ENCODE measurements at regions not wholly inside any gene's neighbourhood (a gene's known extent, or its start where the extent isn't known, plus 50 kb on each side); places are given as distances from the start of the nearest gene placed in this dataset.

- no peak overlapping the region for H3K4me2 ChIP-seq (ENCODE audit: control insufficient read depth, insufficient read depth)
- in situ Hi-C loops (cut with MboI) = no loop called here
- H3K4me3 ChIP-seq = no peak overlapping the region
- WGBS (ENCODE audit: insufficient coverage, insufficient replicate concordance, low lambda C conversion rate, missing lambda C conversion rate) = 4% methylated on average over 1 of the region's 1 CpG
- no peak overlapping the region for H3K9ac ChIP-seq (ENCODE audit: control insufficient read depth, insufficient read depth, low read length)
- H3K79me2 ChIP-seq (ENCODE audit: control insufficient read depth, insufficient read depth, low read length) = no peaks in the 10 kb centered on the region
- ChIA-PET RAD21 (ENCODE audit: unreplicated experiment) (no interaction called here), POLR2A (no interaction called here), SMC1A (ENCODE audit: uncharacterized antibody, unreplicated experiment) (interaction anchor here (1.4 kb wide), 1 partner anchor 30 kb away, joined by 3 read pairs; no protein-coding TSS in a partner anchor), CTCF (no interaction called here)
- BruUV-seq (replicated peaks) = no TSS peak
- H2AFZ ChIP-seq (ENCODE audit: control insufficient read depth, low read depth, low read length) = no peak overlapping the region
- no peaks in the 10 kb centered on the region for H3K9me3 ChIP-seq (replicated peaks; ENCODE audit: control insufficient read depth, insufficient read depth, low read length)
- DNase-seq (ENCODE audit: low read depth, low spot score) = no peak
- intact Hi-C loops (cut with micrococcal nuclease; ENCODE audit: unreplicated experiment) = no loop called here
- ATAC-seq = no peak
- no peaks in the 10 kb centered on the region for H4K20me1 ChIP-seq (ENCODE audit: control insufficient read depth, insufficient read depth)
- no peak overlapping the region for H3K27ac ChIP-seq (ENCODE audit: control insufficient read depth, insufficient read depth)
- FAIRE-seq = no peak
- H3K4me1 ChIP-seq (ENCODE audit: control insufficient read depth, insufficient read depth, low read length) = no peaks in the 10 kb centered on the region
- no peaks in the 10 kb centered on the region for H3K36me3 ChIP-seq (ENCODE audit: control insufficient read depth in 2 of 2, insufficient read depth in 2 of 2, low read length in 1 of 2)
- H3K27me3 ChIP-seq (replicated peaks in 1 of 2; ENCODE audit: control insufficient read depth in 2 of 2, insufficient read depth in 2 of 2, low read length in 1 of 2) = no peaks in the 10 kb centered on the region
- TF ChIP-seq ZNF274 (IDR thresholded peaks at IDR 0.05; ENCODE audit: insufficient read depth, insufficient read length) (no peak), STAT3 (IDR thresholded peaks at IDR 0.05; ENCODE audit: low read depth, low read length) (no peak), JUNB (IDR thresholded peaks at IDR 0.05) (no peak), MTA2 (IDR thresholded peaks at IDR 0.05; ENCODE audit: low read depth) (no peak), NR2C2 (IDR thresholded peaks at IDR 0.05; ENCODE audit: borderline replicate concordance, control insufficient read depth, insufficient read length, low read depth) (no peak), ATF7 (IDR thresholded peaks at IDR 0.05; ENCODE audit: low read depth) (no peak), SKIL (IDR thresholded peaks at IDR 0.05; ENCODE audit: low read depth, poor library complexity, severe bottlenecking) (no peak), FOXM1 (IDR thresholded peaks at IDR 0.05; ENCODE audit: low read depth, low read length) (no peak), TAF1 (IDR thresholded peaks at IDR 0.05; ENCODE audit: borderline replicate concordance, low read depth, low read length) (no peak), CUX1 (IDR thresholded peaks at IDR 0.05; ENCODE audit: insufficient replicate concordance, low read depth, low read length) (no peak), ZNF384 (IDR thresholded peaks at IDR 0.05; ENCODE audit: borderline replicate concordance, low read depth, low read length) (no peak)
- TF ChIP-seq, protein P1, sequence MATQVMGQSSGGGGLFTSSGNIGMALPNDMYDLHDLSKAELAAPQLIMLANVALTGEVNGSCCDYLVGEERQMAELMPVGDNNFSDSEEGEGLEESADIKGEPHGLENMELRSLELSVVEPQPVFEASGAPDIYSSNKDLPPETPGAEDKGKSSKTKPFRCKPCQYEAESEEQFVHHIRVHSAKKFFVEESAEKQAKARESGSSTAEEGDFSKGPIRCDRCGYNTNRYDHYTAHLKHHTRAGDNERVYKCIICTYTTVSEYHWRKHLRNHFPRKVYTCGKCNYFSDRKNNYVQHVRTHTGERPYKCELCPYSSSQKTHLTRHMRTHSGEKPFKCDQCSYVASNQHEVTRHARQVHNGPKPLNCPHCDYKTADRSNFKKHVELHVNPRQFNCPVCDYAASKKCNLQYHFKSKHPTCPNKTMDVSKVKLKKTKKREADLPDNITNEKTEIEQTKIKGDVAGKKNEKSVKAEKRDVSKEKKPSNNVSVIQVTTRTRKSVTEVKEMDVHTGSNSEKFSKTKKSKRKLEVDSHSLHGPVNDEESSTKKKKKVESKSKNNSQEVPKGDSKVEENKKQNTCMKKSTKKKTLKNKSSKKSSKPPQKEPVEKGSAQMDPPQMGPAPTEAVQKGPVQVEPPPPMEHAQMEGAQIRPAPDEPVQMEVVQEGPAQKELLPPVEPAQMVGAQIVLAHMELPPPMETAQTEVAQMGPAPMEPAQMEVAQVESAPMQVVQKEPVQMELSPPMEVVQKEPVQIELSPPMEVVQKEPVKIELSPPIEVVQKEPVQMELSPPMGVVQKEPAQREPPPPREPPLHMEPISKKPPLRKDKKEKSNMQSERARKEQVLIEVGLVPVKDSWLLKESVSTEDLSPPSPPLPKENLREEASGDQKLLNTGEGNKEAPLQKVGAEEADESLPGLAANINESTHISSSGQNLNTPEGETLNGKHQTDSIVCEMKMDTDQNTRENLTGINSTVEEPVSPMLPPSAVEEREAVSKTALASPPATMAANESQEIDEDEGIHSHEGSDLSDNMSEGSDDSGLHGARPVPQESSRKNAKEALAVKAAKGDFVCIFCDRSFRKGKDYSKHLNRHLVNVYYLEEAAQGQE (IDR thresholded peaks at IDR 0.05; ENCODE audit: low read depth, low read length) = no peak
- TF ChIP-seq, protein P2, sequence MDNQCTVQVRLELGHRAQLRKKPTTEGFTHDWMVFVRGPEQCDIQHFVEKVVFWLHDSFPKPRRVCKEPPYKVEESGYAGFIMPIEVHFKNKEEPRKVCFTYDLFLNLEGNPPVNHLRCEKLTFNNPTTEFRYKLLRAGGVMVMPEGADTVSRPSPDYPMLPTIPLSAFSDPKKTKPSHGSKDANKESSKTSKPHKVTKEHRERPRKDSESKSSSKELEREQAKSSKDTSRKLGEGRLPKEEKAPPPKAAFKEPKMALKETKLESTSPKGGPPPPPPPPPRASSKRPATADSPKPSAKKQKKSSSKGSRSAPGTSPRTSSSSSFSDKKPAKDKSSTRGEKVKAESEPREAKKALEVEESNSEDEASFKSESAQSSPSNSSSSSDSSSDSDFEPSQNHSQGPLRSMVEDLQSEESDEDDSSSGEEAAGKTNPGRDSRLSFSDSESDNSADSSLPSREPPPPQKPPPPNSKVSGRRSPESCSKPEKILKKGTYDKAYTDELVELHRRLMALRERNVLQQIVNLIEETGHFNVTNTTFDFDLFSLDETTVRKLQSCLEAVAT (IDR thresholded peaks at IDR 0.05) = no peak
Observed at GRCh38 chr13:81375709-81376108, 1034.8 kb upstream of the SPRY2 start.

Data from GM12878 (cell line).